Fibroblast of lung (primary cell): ENCODE measurements at regions not wholly inside any gene's neighbourhood (a gene's known extent, or its start where the extent isn't known, plus 50 kb on each side); places are given as distances from the start of the nearest gene placed in this dataset.
A peak's percentile ranks its signal among the peaks of the same experiment; 100 is the strongest.

Source experiments
- DNase-seq, 2 donors: peaks; one replicate each; pipeline versions ENCODE4 v3.0.0 to v3.0.0-alpha.2; 2010; ENCODE audit warnings: low read depth in 2 of 2
- H2AFZ ChIP-seq: 2 replicates; pipeline ENCODE4 v1.5.1; 2012; ENCODE audit warnings: low read length, control low read depth, inconsistent platforms
- H3K27ac ChIP-seq: 2 replicates; pipeline ENCODE4 v1.5.1; 2011; ENCODE audit warnings: low read length, control low read depth; ENCODE audit not compliant: insufficient read depth
- H3K27me3 ChIP-seq: 2 replicates; pipeline ENCODE4 v1.5.1; 2011; ENCODE audit warnings: mild to moderate bottlenecking, low read length; ENCODE audit not compliant: control insufficient read depth, insufficient read depth
- H3K36me3 ChIP-seq: 2 replicates; pipeline ENCODE4 v1.5.1; 2011; ENCODE audit warnings: low read length; ENCODE audit not compliant: control insufficient read depth, insufficient read depth
- H3K4me1 ChIP-seq: 2 replicates; pipeline ENCODE4 v1.5.1; 2011; ENCODE audit warnings: low read length; ENCODE audit not compliant: control insufficient read depth, insufficient read depth; ENCODE audit errors: extremely low read depth
- H3K4me2 ChIP-seq: 2 replicates; pipeline ENCODE4 v1.5.1; 2011; ENCODE audit warnings: low read length, control low read depth; ENCODE audit not compliant: insufficient read depth; ENCODE audit errors: extremely low read depth
- H3K4me3 ChIP-seq, 4 experiments: fragments of 200-600 bp in 1 of 4; sonication (generic) in 1 of 4; replicated peaks in 1 of 4; 2 replicates each; pipeline ENCODE4 v1.5.1; 2011 to 2016; ENCODE audit warnings: low read length in 4 of 4, low read depth in 3 of 4, mild to moderate bottlenecking in 3 of 4, control low read depth in 2 of 4, inconsistent platforms in 1 of 4, mixed read lengths in 1 of 4; ENCODE audit not compliant: insufficient read depth in 1 of 4; ENCODE audit errors: control extremely low read depth in 1 of 4
- H3K79me2 ChIP-seq: 2 replicates; pipeline ENCODE4 v1.5.1; 2012; ENCODE audit warnings: mild to moderate bottlenecking, low read length, inconsistent platforms; ENCODE audit not compliant: control insufficient read depth, insufficient read depth
- H3K9ac ChIP-seq: 2 replicates; pipeline ENCODE4 v1.5.1; 2011; ENCODE audit warnings: mild to moderate bottlenecking, low read length, control low read depth; ENCODE audit not compliant: insufficient read depth
- H3K9me3 ChIP-seq: 2 replicates; pipeline ENCODE4 v1.5.1; 2012; ENCODE audit warnings: low read depth, low read length; ENCODE audit not compliant: control insufficient read depth, insufficient read depth
- H4K20me1 ChIP-seq: 2 replicates; pipeline ENCODE4 v1.5.1; 2011; ENCODE audit warnings: low read length; ENCODE audit not compliant: control insufficient read depth, insufficient read depth; ENCODE audit errors: extremely low read depth
- EZH2 ChIP-seq: IDR thresholded peaks from 2 replicates; pipeline ENCODE4 v1.5.1; 2012; ENCODE audit warnings: low read length, control low read depth, mild to moderate bottlenecking; ENCODE audit errors: missing control alignments
- TF ChIP-seq, protein P1 (sequence below), 2 donors: IDR thresholded peaks in 1 of 2; conservative IDR thresholded peaks in 1 of 2; 1 replicate in 1 of 2; 2 replicates in 1 of 2; pipeline ENCODE4 v1.5.1; 2011 to 2012; ENCODE audit warnings: low read length in 2 of 2, control low read depth in 1 of 2, inconsistent platforms in 1 of 2, low read depth in 1 of 2, mild to moderate bottlenecking in 1 of 2

DNA sequence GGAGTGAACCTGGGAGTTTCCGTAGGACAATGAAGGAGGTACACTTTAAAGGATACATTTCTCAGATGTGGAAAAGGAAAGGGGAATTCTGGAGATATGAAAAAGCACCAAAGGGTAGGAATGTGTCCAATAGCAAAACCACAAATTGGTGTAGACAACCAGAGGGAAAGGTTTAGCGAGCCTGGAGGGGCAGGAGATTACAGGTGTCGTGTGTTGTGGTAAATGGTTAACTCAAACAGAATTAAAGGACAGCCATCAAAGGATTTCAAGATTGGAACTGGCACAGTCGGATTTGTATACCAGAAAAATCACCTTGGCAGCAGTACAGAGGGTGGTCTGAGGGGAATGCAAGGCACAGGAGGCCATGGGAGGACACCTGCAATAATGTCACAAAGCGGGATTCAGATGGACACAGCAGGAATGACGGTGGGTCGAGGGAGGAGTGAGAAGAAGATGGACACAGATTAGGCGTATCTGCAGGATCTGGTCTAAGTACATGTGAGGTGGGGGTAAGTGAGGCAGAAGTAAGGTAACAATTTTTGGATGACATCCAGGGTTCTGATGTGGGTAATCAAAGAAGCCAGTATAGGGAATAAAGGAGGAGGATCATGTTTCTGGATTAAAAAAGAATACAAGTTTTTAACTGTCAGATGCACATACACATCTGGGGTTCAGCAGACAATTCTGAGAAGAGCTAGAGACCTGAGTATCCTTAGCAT lies 361.6 kb downstream of the KLF12 start:
- Histone ChIP-seq H3K4me2 (no peak overlapping the region), H3K4me1 (no peaks in the 10 kb centered on the region), H3K27me3 (no peaks in the 10 kb centered on the region), H3K36me3 (no peaks in the 10 kb centered on the region), H3K9ac (no peak overlapping the region), H3K27ac (no peak overlapping the region), H4K20me1 (no peaks in the 10 kb centered on the region), H3K79me2 (no peaks in the 10 kb centered on the region), H2AFZ (no peak overlapping the region), H3K9me3 (no peaks in the 10 kb centered on the region), H3K4me3 (no peak overlapping the region)
- no peak for TF ChIP-seq EZH2
- TF ChIP-seq, protein P1, sequence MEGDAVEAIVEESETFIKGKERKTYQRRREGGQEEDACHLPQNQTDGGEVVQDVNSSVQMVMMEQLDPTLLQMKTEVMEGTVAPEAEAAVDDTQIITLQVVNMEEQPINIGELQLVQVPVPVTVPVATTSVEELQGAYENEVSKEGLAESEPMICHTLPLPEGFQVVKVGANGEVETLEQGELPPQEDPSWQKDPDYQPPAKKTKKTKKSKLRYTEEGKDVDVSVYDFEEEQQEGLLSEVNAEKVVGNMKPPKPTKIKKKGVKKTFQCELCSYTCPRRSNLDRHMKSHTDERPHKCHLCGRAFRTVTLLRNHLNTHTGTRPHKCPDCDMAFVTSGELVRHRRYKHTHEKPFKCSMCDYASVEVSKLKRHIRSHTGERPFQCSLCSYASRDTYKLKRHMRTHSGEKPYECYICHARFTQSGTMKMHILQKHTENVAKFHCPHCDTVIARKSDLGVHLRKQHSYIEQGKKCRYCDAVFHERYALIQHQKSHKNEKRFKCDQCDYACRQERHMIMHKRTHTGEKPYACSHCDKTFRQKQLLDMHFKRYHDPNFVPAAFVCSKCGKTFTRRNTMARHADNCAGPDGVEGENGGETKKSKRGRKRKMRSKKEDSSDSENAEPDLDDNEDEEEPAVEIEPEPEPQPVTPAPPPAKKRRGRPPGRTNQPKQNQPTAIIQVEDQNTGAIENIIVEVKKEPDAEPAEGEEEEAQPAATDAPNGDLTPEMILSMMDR (conservative IDR thresholded peaks at IDR 0.05 in 1 of 2, IDR thresholded peaks at IDR 0.05 in 1 of 2; ENCODE audit: low read depth in 1 of 2, low read length in 2 of 2), result no peak
- DNase-seq, result no peak

DNA sequence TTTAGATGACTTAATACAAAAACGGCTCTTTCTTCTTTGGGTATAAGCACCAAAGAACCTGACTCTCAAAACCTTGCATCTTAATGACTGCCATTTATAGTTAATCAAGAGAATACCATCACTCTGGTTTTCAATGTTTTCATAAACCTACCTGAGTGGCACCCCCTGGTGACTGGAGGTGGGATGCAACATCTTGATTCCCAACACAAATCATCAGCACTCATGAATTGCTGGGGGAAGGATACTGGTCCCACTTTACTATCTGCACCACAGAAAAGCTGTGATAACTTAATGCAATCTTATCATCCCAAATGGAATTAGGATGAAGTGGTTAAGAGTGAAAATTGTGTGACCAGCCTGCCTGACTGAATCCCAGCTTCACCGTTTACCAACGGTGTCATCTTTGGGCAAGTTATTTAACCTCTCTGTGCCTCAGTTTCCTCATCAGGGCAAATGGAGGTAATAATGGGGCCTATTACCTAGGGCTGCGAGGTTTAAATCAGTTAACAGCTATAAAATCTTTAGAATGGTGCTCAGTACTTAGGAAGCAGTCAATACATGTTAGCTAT lies 366.4 kb downstream of the KLF12 start:
- H2AFZ ChIP-seq, result no peak overlapping the region
- no peaks in the 10 kb centered on the region for H3K4me1 ChIP-seq
- no peak for DNase-seq
- no peak overlapping the region for H3K4me3 ChIP-seq
- H3K79me2 ChIP-seq, result no peaks in the 10 kb centered on the region
- H3K4me2 ChIP-seq, result no peak overlapping the region
- H3K9ac ChIP-seq, result no peak overlapping the region
- H4K20me1 ChIP-seq, result no peaks in the 10 kb centered on the region
- no peaks in the 10 kb centered on the region for H3K27me3 ChIP-seq
- no peaks in the 10 kb centered on the region for H3K9me3 ChIP-seq
- TF ChIP-seq EZH2, result no peak
- TF ChIP-seq, protein P1 (conservative IDR thresholded peaks at IDR 0.05 in 1 of 2, IDR thresholded peaks at IDR 0.05 in 1 of 2; ENCODE audit: low read depth in 1 of 2, low read length in 2 of 2), result peak; percentile 30 to 43
- H3K27ac ChIP-seq, result no peak overlapping the region
- H3K36me3 ChIP-seq, result no peaks in the 10 kb centered on the region

DNA sequence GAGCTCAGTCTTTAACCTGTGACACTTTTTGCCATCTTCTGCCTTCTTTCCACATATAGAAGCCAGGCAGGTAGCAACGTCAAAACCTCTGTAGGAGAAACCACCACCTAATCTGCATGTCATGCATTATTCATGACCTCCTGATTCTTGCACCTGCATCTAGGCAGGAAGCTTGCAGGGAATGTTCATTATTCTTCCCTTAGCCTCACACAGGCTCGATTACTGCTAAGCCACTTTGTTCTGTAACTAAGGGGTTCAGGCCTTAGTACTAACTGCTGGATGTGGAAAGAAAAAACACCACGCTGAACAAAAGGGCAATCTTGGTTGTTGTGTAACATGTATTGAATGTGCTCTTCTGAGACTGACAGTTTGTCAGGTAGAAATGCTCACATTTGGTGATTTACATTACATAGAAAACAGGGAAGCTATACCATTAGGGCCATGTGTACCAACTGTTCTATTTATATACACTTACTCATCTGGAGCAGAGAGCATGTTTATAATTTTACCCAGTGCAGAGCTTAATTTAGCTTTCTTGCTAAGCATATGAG lies 366.9 kb downstream of the KLF12 start:
- Histone ChIP-seq H3K4me3 (no peak overlapping the region), H3K4me1 (no peaks in the 10 kb centered on the region), H2AFZ (no peak overlapping the region), H4K20me1 (no peaks in the 10 kb centered on the region), H3K4me2 (no peak overlapping the region), H3K9me3 (no peaks in the 10 kb centered on the region), H3K79me2 (no peaks in the 10 kb centered on the region), H3K9ac (no peak overlapping the region), H3K27me3 (no peaks in the 10 kb centered on the region), H3K36me3 (no peaks in the 10 kb centered on the region), H3K27ac (no peak overlapping the region)
- no peak for TF ChIP-seq EZH2
- TF ChIP-seq, protein P1 (conservative IDR thresholded peaks at IDR 0.05 in 1 of 2, IDR thresholded peaks at IDR 0.05 in 1 of 2; ENCODE audit: low read depth in 1 of 2, low read length in 2 of 2), result no peak
- DNase-seq, result peak; percentile 45 to 74
